Endothelial cell of umbilical vein (primary cell): ENCODE measurements at regions not wholly inside any gene's neighbourhood (a gene's known extent, or its start where the extent isn't known, plus 50 kb on each side); places are given as distances from the start of the nearest gene placed in this dataset.

ENCODE experiments used
- BruUV-seq: library from RNA; stranded (reverse); fragments of 400-500 nt; replicated peaks from 2 replicates; lab custom pipeline; 2021; lab: Mats Ljungman, UMichigan
- CTCF ChIA-PET: fragments of 300-600, 350-600 bp; sonication (Branson Sonifier 250); formaldehyde crosslinking; loops from one replicate; lab custom pipeline; 2021; ENCODE audit warnings: antibody characterized with exemption, inconsistent platforms; lab: Charles Lee
- POLR2A ChIA-PET: fragments of 300-600, 350-600 bp; sonication (Branson Sonifier 250); formaldehyde crosslinking; loops from one replicate; lab custom pipeline; 2021; ENCODE audit warnings: antibody characterized with exemption, inconsistent platforms; lab: Charles Lee
- DNase-seq: peaks from one replicate; pipeline ENCODE4 v3.0.0-alpha.2; 2011; ENCODE audit warnings: low read depth, low spot score
- FAIRE-seq: peaks from 2 replicates; lab custom pipeline; 2011; peaks lifted over from hg19 to GRCh38; lab: Jason Lieb, UNC
- H2AFZ ChIP-seq: 2 replicates; pipeline ENCODE4 v1.6.0; 2012; ENCODE audit warnings: low read depth, low read length, control low read depth, inconsistent platforms
- H3K27ac ChIP-seq: 2 replicates; pipeline ENCODE4 v1.5.1; 2011; ENCODE audit warnings: low read depth, mild to moderate bottlenecking, control low read depth, low read length, moderate library complexity; ENCODE audit not compliant: insufficient read depth
- H3K27me3 ChIP-seq, 2 experiments: 2 replicates each; pipeline versions ENCODE4 v1.6.0 to v1.6.1; 2011; ENCODE audit warnings: low read length in 2 of 2, mixed read lengths in 1 of 2; ENCODE audit not compliant: control insufficient read depth in 2 of 2, insufficient read depth in 2 of 2
- H3K36me3 ChIP-seq, 2 experiments: 2 replicates in 1 of 2; 3 replicates in 1 of 2; pipeline ENCODE4 v1.5.1; 2011; ENCODE audit warnings: low read length in 2 of 2, mild to moderate bottlenecking in 1 of 2, moderate library complexity in 1 of 2; ENCODE audit not compliant: control insufficient read depth in 2 of 2, insufficient read depth in 2 of 2; ENCODE audit errors: extremely low read depth in 1 of 2
- H3K4me1 ChIP-seq: 3 replicates; pipeline ENCODE4 v1.5.1; 2011; ENCODE audit warnings: mild to moderate bottlenecking, low read length; ENCODE audit not compliant: control insufficient read depth, insufficient read depth; ENCODE audit errors: extremely low read depth
- H3K4me2 ChIP-seq: 2 replicates; pipeline ENCODE4 v1.6.1; 2011; ENCODE audit warnings: low read length, control low read depth, mixed read lengths; ENCODE audit not compliant: insufficient read depth
- H3K4me3 ChIP-seq, 3 experiments: fragments of 200-600 bp in 1 of 3; sonication (generic), shearing (Covaris generic) in 1 of 3; replicated peaks in 1 of 3; 2 replicates each; pipeline ENCODE4 v1.5.1; 2011 to 2016; ENCODE audit warnings: control low read depth in 3 of 3, low read length in 3 of 3, mild to moderate bottlenecking in 2 of 3, inconsistent platforms in 1 of 3, low read depth in 1 of 3, moderate library complexity in 1 of 3; ENCODE audit not compliant: insufficient read depth in 1 of 3
- H3K79me2 ChIP-seq: 2 replicates; pipeline ENCODE4 v1.6.0; 2012; ENCODE audit warnings: low read length, inconsistent platforms; ENCODE audit not compliant: control insufficient read depth, insufficient read depth
- H3K9ac ChIP-seq: replicated peaks from 2 replicates; pipeline ENCODE3; 2011; ENCODE audit warnings: low read length, control low read depth; ENCODE audit not compliant: insufficient read depth; ENCODE audit errors: extremely low read depth
- H3K9me1 ChIP-seq: replicated peaks from 3 replicates; pipeline ENCODE4 v1.6.0; 2011; ENCODE audit warnings: mild to moderate bottlenecking, low read length; ENCODE audit not compliant: control insufficient read depth, insufficient read depth; ENCODE audit errors: extremely low read depth
- H3K9me3 ChIP-seq: replicated peaks from 2 replicates; pipeline ENCODE4 v1.5.1; 2012; ENCODE audit warnings: low read length, inconsistent platforms; ENCODE audit not compliant: control insufficient read depth, insufficient read depth
- H4K20me1 ChIP-seq: replicated peaks from 2 replicates; pipeline ENCODE3; 2011; ENCODE audit warnings: mild to moderate bottlenecking, low read length; ENCODE audit not compliant: control insufficient read depth, insufficient read depth; ENCODE audit errors: extremely low read depth
- EZH2 ChIP-seq: IDR thresholded peaks from 2 replicates; pipeline ENCODE4 v1.6.1; 2012; ENCODE audit warnings: borderline replicate concordance, low read depth, mild to moderate bottlenecking, moderate library complexity, low read length, inconsistent platforms; ENCODE audit not compliant: severe bottlenecking
- FOS ChIP-seq: IDR thresholded peaks from 2 replicates; pipeline ENCODE4 v1.6.1; 2011; ENCODE audit warnings: mild to moderate bottlenecking, low read length, moderate library complexity, borderline replicate concordance; ENCODE audit not compliant: insufficient read depth
- GATA2 ChIP-seq: IDR thresholded peaks from 2 replicates; pipeline ENCODE4 v1.7.0; 2011; ENCODE audit warnings: low read depth, mild to moderate bottlenecking, moderate library complexity, mixed read lengths, low read length; ENCODE audit not compliant: insufficient read length, insufficient read depth
- JUN ChIP-seq: IDR thresholded peaks from 2 replicates; pipeline ENCODE4 v1.6.1; 2011; ENCODE audit warnings: borderline replicate concordance, low read depth; ENCODE audit not compliant: insufficient read length, insufficient read depth
- MYC ChIP-seq: IDR thresholded peaks from one replicate; pipeline ENCODE4 v1.6.1; 2011; ENCODE audit warnings: mild to moderate bottlenecking, low read depth, low read length
- POLR2A ChIP-seq: IDR thresholded peaks from 2 replicates; pipeline ENCODE4 v1.6.1; 2012; ENCODE audit warnings: low read depth, mild to moderate bottlenecking, control low read depth, low read length
- POLR2AphosphoS5 ChIP-seq: IDR thresholded peaks from 2 replicates; pipeline ENCODE4 v1.6.1; 2012; ENCODE audit warnings: low read depth, mild to moderate bottlenecking, control low read depth, low read length, moderate library complexity; ENCODE audit not compliant: insufficient read depth
- dilution Hi-C: fragments of 300-500 bp; cut with MboI; formaldehyde crosslinking; loops from one replicate; pipeline ENCODE4 v1.15.0; 2019; ENCODE audit warnings: low sequenced_read_pairs; ENCODE audit not compliant: extremely low pct_ligation_motif_present
- intact Hi-C: fragments of 100-400 bp; cut with micrococcal nuclease; formaldehyde crosslinking; loops from one replicate; pipeline ENCODE4 v1.10.0; 2022
- TF ChIP-seq, protein P1 (sequence below): IDR thresholded peaks from 2 replicates; pipeline ENCODE4 v1.6.1; 2011; ENCODE audit not compliant: insufficient read depth, insufficient read length
- TF ChIP-seq, protein P2 (sequence below), 2 donors: IDR thresholded peaks; 1 replicate in 1 of 2; 2 replicates in 1 of 2; pipeline ENCODE4 v1.5.1; 2011; ENCODE audit warnings: low read length in 2 of 2, mild to moderate bottlenecking in 2 of 2, moderate library complexity in 2 of 2, control low read depth in 1 of 2, inconsistent platforms in 1 of 2, low read depth in 1 of 2; ENCODE audit not compliant: insufficient read depth in 1 of 2; ENCODE audit errors: extremely low read depth in 1 of 2

DNA sequence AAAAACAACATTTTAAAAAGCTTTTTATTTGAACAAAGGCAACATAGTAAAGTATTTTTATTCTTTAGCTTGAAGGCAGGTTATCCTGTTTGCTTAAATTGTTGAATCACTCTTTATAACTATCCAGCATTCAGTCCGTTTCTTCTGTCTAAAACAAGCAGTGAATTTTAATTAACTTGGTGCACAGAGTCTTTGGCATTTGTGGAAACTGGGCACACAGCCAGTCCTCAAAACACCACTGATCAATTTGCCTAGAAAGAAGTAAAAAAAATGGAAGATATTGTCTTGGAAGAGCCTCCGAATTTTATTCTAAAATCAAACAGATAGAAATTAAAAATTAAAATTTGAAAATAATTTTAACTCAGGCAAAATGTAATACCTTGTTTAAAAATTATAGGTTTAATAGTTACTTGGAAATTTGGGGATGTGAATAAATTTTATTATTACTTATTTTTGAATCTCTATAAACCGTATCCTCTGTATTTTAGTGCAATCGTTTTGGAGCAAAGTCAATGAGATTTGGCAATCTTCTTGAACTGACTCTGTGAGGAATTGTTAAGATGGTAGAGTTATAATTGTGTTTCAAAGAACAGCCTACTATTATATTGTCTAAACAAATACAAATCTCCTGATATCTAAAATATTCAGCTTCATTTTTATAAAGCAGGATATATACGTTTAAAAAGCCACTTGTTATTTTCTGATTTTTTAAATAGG, 927.0 kb downstream of the SLC16A7 start:
- intact Hi-C loops = no loop called here
- H3K79me2 ChIP-seq = no peaks in the 10 kb centered on the region
- H3K9me1 ChIP-seq = no peaks in the 10 kb centered on the region
- dilution Hi-C loops = no loop called here
- H3K9ac ChIP-seq = no peak overlapping the region
- no peaks in the 10 kb centered on the region for H3K27me3 ChIP-seq
- no peak for FAIRE-seq
- H3K9me3 ChIP-seq = no peaks in the 10 kb centered on the region
- POLR2A ChIA-PET = no interaction called here
- no peak overlapping the region for H2AFZ ChIP-seq
- no peak for DNase-seq
- H3K36me3 ChIP-seq = no peaks in the 10 kb centered on the region
- no peak overlapping the region for H3K4me2 ChIP-seq
- TF ChIP-seq JUN (no peak), POLR2A (no peak), FOS (no peak), MYC (no peak), EZH2 (no peak), GATA2 (no peak), POLR2AphosphoS5 (no peak)
- TF ChIP-seq, protein P1, sequence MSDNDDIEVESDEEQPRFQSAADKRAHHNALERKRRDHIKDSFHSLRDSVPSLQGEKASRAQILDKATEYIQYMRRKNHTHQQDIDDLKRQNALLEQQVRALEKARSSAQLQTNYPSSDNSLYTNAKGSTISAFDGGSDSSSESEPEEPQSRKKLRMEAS = no peak
- TF ChIP-seq, protein P2, sequence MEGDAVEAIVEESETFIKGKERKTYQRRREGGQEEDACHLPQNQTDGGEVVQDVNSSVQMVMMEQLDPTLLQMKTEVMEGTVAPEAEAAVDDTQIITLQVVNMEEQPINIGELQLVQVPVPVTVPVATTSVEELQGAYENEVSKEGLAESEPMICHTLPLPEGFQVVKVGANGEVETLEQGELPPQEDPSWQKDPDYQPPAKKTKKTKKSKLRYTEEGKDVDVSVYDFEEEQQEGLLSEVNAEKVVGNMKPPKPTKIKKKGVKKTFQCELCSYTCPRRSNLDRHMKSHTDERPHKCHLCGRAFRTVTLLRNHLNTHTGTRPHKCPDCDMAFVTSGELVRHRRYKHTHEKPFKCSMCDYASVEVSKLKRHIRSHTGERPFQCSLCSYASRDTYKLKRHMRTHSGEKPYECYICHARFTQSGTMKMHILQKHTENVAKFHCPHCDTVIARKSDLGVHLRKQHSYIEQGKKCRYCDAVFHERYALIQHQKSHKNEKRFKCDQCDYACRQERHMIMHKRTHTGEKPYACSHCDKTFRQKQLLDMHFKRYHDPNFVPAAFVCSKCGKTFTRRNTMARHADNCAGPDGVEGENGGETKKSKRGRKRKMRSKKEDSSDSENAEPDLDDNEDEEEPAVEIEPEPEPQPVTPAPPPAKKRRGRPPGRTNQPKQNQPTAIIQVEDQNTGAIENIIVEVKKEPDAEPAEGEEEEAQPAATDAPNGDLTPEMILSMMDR (IDR thresholded peaks at IDR 0.05; ENCODE audit: extremely low read depth in 1 of 2, insufficient read depth in 1 of 2, low read depth in 1 of 2, low read length in 2 of 2) = no peak
- no TSS peak for BruUV-seq
- H3K27ac ChIP-seq = no peak overlapping the region
- no peaks in the 10 kb centered on the region for H3K4me1 ChIP-seq
- CTCF ChIA-PET = no interaction called here
- no peak overlapping the region for H3K4me3 ChIP-seq
- no peaks in the 10 kb centered on the region for H4K20me1 ChIP-seq
